NCI-H524 treated with DMSO at 0.1 percent for 48 hours (cell line): ENCODE measurements at regions not wholly inside any gene's neighbourhood (a gene's known extent, or its start where the extent isn't known, plus 50 kb on each side); places are given as distances from the start of the nearest gene placed in this dataset.
A peak's percentile ranks its signal among the peaks of the same experiment; 100 is the strongest.
"Not testable (repeated sequence)": the region's sequence is repeated elsewhere in the genome, so short reads cannot be mapped to it uniquely, and the experiment has no call there.

ENCODE experiments used
- DNase-seq: peaks from one replicate; lab custom pipeline; 2025; lab: John Stamatoyannopoulos, UW

- DNase-seq = no peak
Observed at GRCh38 chr1:234900595-234900994, 228.0 kb downstream of the TOMM20 start.

- DNase-seq = no peak
Observed at GRCh38 chr1:234899730-234900072, 228.9 kb downstream of the TOMM20 start.

- no peak for DNase-seq
Observed at GRCh38 chr1:234899041-234899729, 229.5 kb downstream of the TOMM20 start.

GRCh38 chr1:234898455-234899033 lies 230.1 kb downstream of the TOMM20 start:
- DNase-seq = no peak

- peak; percentile 27 for DNase-seq
Observed at GRCh38 chr1:234897754-234898454, 230.7 kb downstream of the TOMM20 start.

- DNase-seq = no peak
Observed at GRCh38 chr1:234897390-234897749, 231.3 kb downstream of the TOMM20 start.

GRCh38 chr1:234896477-234897389 lies 231.9 kb downstream of the TOMM20 start:
- no peak for DNase-seq

GRCh38 chr1:234893725-234894630 lies 234.7 kb downstream of the TOMM20 start:
- DNase-seq = no peak

GRCh38 chr1:234893359-234893724 lies 235.3 kb downstream of the TOMM20 start:
- DNase-seq = no peak

GRCh38 chr1:234892642-234893041 lies 236.0 kb downstream of the TOMM20 start:
- DNase-seq = peak; percentile 39

- DNase-seq = no peak
Observed at GRCh38 chr1:234891427-234891826, 237.2 kb downstream of the TOMM20 start.

GRCh38 chr1:234889643-234890042 lies 239.0 kb downstream of the TOMM20 start:
- no peak for DNase-seq

- DNase-seq = not testable (repeated sequence)
Observed at GRCh38 chr1:234888247-234888646, 240.4 kb downstream of the TOMM20 start.

GRCh38 chr1:234887016-234887900 lies 241.4 kb downstream of the TOMM20 start:
- DNase-seq = peak; percentile 94

GRCh38 chr1:234886081-234886984 lies 242.3 kb downstream of the TOMM20 start:
- DNase-seq = no peak

- DNase-seq = peak; percentile 85
Observed at GRCh38 chr1:234885601-234886000, 243.0 kb downstream of the TOMM20 start.

GRCh38 chr1:234884701-234885100 lies 243.9 kb downstream of the TOMM20 start:
- no peak for DNase-seq

- DNase-seq = no peak
Observed at GRCh38 chr1:234884006-234884405, 244.6 kb downstream of the TOMM20 start.

- no peak for DNase-seq
Observed at GRCh38 chr1:234882898-234883297, 245.7 kb downstream of the TOMM20 start.
